ENCODE measurements at regions not wholly inside any gene's neighbourhood (a gene's known extent, or its start where the extent isn't known, plus 50 kb on each side); places are given as distances from the start of the nearest gene placed in this dataset.

DNA sequence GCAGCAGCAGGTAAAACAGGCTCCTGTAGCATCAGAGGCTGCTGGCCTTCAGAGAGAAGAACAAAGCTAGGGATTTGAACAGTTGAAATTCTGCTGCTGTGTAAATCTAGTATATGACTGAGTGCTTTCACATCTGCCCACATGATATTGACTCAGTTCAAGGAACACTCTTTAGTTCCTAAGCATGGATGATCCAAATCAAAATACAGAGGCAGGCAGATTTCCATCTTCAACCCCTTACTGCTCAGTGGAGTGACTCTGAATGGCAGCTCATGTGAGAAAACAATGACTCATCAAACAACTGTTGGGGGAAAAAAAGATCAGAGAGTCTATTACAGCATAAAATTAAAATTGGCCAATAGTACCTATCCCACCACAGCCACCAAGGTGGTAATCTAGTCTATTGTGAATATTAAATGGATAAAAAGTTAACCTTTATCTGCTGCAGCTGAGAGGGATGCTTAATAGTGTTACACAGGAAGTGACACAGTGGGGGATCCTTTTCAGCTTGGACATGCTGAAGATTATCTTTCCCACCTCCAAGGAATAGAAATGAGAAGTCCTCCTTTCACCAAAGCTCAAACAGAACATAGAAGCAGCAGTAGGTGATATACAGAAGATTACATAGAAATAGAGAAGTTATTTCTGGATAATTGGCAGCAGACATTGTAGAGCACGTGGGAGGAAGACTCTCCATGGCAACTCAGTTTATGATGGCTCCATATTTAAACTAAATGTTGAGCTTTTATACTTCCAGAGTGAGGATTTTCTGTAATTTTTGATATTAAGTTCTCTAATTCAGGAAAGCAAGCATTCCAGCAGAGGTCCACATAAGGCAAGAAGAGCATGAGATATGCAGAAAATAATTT, 239.7 kb upstream of the ERCC4 start:
- Mint-ChIP-seq H3K27ac (no peak overlapping the region), H3K9me3 (no peaks in the 10 kb centered on the region), H3K4me1 (no peaks in the 10 kb centered on the region), H3K27me3 (ENCODE audit: low read depth, poor library complexity) (peaks cover 3% of the 10 kb centered on the region), H3K4me3 (no peak overlapping the region), H3K36me3 (ENCODE audit: low read depth) (no peaks in the 10 kb centered on the region)
- TF ChIP-seq CTCF (IDR thresholded peaks at IDR 0.05) = no peak
- DNase-seq = no peak

GRCh38 chr16:13684819-13685563, 235.0 kb upstream of the ERCC4 start:
- TF ChIP-seq CTCF (IDR thresholded peaks at IDR 0.05) = no peak
- H3K27me3 Mint-ChIP-seq (ENCODE audit: low read depth, poor library complexity) = no peaks in the 10 kb centered on the region

DNA sequence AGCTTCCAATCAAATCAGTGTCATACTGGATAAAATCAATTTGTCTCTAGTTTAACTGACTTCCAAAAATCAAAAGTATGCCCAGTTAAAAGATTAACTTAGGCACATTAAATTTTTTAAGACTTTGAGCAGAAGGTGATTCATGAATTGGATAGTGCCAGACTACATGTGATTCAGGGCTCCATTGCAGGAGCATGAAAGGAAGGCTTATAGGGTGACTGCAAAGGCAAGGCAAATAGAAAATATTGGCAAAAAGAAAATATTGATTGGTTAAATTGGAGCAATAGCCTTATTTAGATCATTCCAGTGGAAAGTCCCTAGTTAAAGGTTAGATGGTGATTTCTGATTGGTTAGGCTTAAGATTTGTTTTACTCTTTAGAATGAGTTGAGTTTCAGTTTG, 223.9 kb upstream of the ERCC4 start:
- Mint-ChIP-seq H3K27ac (no peak overlapping the region), H3K4me3 (no peak overlapping the region), H3K9me3 (peaks cover 74% of the 10 kb centered on the region), H3K4me1 (no peaks in the 10 kb centered on the region), H3K36me3 (ENCODE audit: low read depth) (peaks cover 8% of the 10 kb centered on the region), H3K27me3 (ENCODE audit: low read depth, poor library complexity) (peaks cover 10% of the 10 kb centered on the region)
- DNase-seq = no peak
- no peak for TF ChIP-seq CTCF (IDR thresholded peaks at IDR 0.05)

More at GRCh38 chr16:13684819-13685563, 235.0 kb upstream of the ERCC4 start:
- no peak for DNase-seq
- Mint-ChIP-seq H3K4me1 (no peaks in the 10 kb centered on the region), H3K9me3 (no peaks in the 10 kb centered on the region), H3K27ac (no peak overlapping the region), H3K36me3 (ENCODE audit: low read depth) (no peaks in the 10 kb centered on the region), H3K4me3 (no peak overlapping the region)

DNA sequence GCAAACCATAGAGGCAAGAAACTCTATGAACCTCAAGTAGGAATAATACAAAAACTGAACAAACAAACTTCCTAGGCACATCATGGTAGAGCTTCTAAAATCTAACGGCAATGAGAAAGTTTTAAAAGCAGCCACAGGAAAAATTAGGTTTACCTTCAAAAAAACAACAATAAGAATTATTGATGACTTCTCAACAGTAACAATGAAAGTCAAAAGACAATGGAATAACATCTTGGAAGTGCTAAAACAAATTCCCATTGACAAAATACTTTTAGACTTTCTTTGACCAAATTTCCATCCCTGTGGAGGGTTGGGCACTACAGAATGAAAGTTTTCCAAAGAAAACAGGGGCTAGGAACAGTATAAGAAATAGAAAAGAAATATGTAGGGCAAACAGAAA, 222.9 kb upstream of the ERCC4 start:
- Mint-ChIP-seq H3K4me1 (no peaks in the 10 kb centered on the region), H3K27me3 (ENCODE audit: low read depth, poor library complexity) (peaks cover 6% of the 10 kb centered on the region), H3K4me3 (no peak overlapping the region), H3K9me3 (peaks cover 64% of the 10 kb centered on the region), H3K36me3 (ENCODE audit: low read depth) (peaks cover 8% of the 10 kb centered on the region), H3K27ac (no peak overlapping the region)
- no peak for DNase-seq
- no peak for TF ChIP-seq CTCF (IDR thresholded peaks at IDR 0.05)

GRCh38 chr16:13697568-13697967, 222.4 kb upstream of the ERCC4 start:
- Mint-ChIP-seq H3K4me1 (no peaks in the 10 kb centered on the region), H3K27ac (no peak overlapping the region), H3K36me3 (ENCODE audit: low read depth) (peaks cover 7% of the 10 kb centered on the region), H3K27me3 (ENCODE audit: low read depth, poor library complexity) (peaks cover 6% of the 10 kb centered on the region), H3K4me3 (no peak overlapping the region), H3K9me3 (peaks cover 58% of the 10 kb centered on the region)
- DNase-seq = no peak
- no peak for TF ChIP-seq CTCF (IDR thresholded peaks at IDR 0.05)
